Breast epithelium (tissue), 4 donors: ENCODE measurements at regions not wholly inside any gene's neighbourhood (a gene's known extent, or its start where the extent isn't known, plus 50 kb on each side); places are given as distances from the start of the nearest gene placed in this dataset.

Experiments used
- DNase-seq, 2 donors: peaks; one replicate each; pipeline ENCODE4 v3.0.0-alpha.2; 2019; ENCODE audit warnings: low spot score in 2 of 2
- H3K27ac ChIP-seq, 2 donors: fragments of 200-600 bp; sonication (generic) in 1 of 2; one replicate each; pipeline ENCODE4 v1.5.1; 2016 to 2019; ENCODE audit warnings: mild to moderate bottlenecking in 1 of 2
- H3K27me3 ChIP-seq, 2 donors: fragments of 200-600 bp; sonication (generic) in 1 of 2; one replicate each; pipeline versions ENCODE4 v1.5.1 to v1.6.0; 2017 to 2019; ENCODE audit warnings: control low read depth in 1 of 2, mild to moderate bottlenecking in 1 of 2
- H3K36me3 ChIP-seq: fragments of 200-600 bp; one replicate; pipeline ENCODE4 v1.5.1; 2019
- H3K4me1 ChIP-seq, 2 donors: fragments of 200-600 bp; sonication (generic); one replicate each; pipeline ENCODE4 v1.5.1; 2016 to 2019; ENCODE audit warnings: control low read depth in 1 of 2
- H3K4me3 ChIP-seq, 3 donors: fragments of 200-600 bp; sonication (generic); 1 replicate in 2 of 3; 2 replicates in 1 of 3; pipeline ENCODE4 v1.5.1; 2016 to 2019; ENCODE audit warnings: mild to moderate bottlenecking in 3 of 3, moderate library complexity in 2 of 3
- H3K9me3 ChIP-seq, 2 donors: fragments of 200-600 bp; sonication (generic) in 1 of 2; one replicate each; pipeline ENCODE4 v1.5.1; 2016 to 2019; ENCODE audit warnings: control low read depth in 1 of 2
- POLR2A ChIP-seq: fragments of 450-650 bp; IDR thresholded peaks from one replicate; pipeline ENCODE4 v1.6.1; 2016; ENCODE audit warnings: antibody characterized with exemption, mild to moderate bottlenecking, moderate library complexity
- POLR2AphosphoS5 ChIP-seq, 3 donors: sonication (generic); formaldehyde crosslinking; IDR thresholded peaks; one replicate each; pipeline ENCODE4 v1.6.1; 2017; ENCODE audit warnings: antibody characterized with exemption in 3 of 3
- intact Hi-C: fragments of 100-400 bp; cut with DNase I; formaldehyde crosslinking; loops from one replicate; pipeline ENCODE4 v1.15.1; 2023; ENCODE audit warnings: low total_unique reads
- TF ChIP-seq, protein P1 (sequence below), 3 donors: fragments of 450-650 bp; IDR thresholded peaks; one replicate each; pipeline ENCODE4 v1.5.1; 2016 to 2017; ENCODE audit warnings: antibody characterized with exemption in 3 of 3, mild to moderate bottlenecking in 3 of 3, moderate library complexity in 3 of 3

DNA sequence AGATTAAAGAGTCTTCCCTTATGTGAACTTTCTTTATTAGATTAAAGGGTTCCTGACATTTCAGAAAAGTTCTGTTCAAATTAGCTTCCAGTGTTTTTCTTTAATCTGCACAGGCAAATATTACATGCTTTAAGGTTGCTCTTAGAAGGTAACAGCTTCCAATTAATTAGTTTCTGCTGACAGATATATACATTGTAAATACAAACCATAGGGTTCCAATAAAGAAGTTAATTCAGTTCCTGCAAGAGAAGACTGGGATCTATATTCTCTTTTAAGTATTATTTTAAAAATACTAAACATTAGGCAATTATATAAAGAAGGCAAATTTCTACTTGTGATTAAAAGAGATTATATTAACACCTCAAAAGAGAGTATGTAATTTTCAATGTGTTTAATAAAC, 795.7 kb downstream of the MAT2B start:
- no peaks in the 10 kb centered on the region for H3K9me3 ChIP-seq
- H3K27me3 ChIP-seq: no peaks in the 10 kb centered on the region
- H3K4me1 ChIP-seq: no peaks in the 10 kb centered on the region
- no peak for TF ChIP-seq POLR2AphosphoS5 (IDR thresholded peaks at IDR 0.05)
- intact Hi-C loops: no loop called here
- no peak overlapping the region for H3K4me3 ChIP-seq
- no peak for DNase-seq
- no peak overlapping the region for H3K27ac ChIP-seq
- H3K36me3 ChIP-seq: no peaks in the 10 kb centered on the region

DNA sequence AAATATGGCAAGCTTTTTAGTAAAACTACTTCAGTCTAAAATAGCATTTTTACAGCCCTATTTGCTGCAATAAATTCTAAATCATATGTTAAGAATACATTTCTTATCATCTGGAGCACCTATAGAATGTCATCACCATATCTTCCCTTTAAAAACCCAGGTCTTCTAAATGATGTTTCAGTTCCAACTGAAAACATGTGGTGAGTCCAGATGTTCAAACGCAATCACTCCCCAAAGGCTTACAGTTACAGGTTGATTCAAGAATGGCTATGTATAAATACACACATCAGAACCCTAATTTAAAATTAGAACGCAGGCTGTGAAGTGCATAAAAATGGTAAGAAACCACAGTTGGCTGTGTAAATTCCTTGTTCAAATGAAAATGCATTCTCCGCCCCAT, 796.3 kb downstream of the MAT2B start:
- TF ChIP-seq POLR2AphosphoS5 (IDR thresholded peaks at IDR 0.05): no peak
- no peak for TF ChIP-seq POLR2A
- TF ChIP-seq, protein P1, sequence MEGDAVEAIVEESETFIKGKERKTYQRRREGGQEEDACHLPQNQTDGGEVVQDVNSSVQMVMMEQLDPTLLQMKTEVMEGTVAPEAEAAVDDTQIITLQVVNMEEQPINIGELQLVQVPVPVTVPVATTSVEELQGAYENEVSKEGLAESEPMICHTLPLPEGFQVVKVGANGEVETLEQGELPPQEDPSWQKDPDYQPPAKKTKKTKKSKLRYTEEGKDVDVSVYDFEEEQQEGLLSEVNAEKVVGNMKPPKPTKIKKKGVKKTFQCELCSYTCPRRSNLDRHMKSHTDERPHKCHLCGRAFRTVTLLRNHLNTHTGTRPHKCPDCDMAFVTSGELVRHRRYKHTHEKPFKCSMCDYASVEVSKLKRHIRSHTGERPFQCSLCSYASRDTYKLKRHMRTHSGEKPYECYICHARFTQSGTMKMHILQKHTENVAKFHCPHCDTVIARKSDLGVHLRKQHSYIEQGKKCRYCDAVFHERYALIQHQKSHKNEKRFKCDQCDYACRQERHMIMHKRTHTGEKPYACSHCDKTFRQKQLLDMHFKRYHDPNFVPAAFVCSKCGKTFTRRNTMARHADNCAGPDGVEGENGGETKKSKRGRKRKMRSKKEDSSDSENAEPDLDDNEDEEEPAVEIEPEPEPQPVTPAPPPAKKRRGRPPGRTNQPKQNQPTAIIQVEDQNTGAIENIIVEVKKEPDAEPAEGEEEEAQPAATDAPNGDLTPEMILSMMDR (IDR thresholded peaks at IDR 0.05): no peak
- H3K4me1 ChIP-seq: no peaks in the 10 kb centered on the region
- no peak overlapping the region for H3K27ac ChIP-seq
- H3K27me3 ChIP-seq: no peaks in the 10 kb centered on the region
- H3K4me3 ChIP-seq: no peak overlapping the region
- no peak for DNase-seq
- intact Hi-C loops: no loop called here
- H3K36me3 ChIP-seq: no peaks in the 10 kb centered on the region
- H3K9me3 ChIP-seq: no peaks in the 10 kb centered on the region

DNA sequence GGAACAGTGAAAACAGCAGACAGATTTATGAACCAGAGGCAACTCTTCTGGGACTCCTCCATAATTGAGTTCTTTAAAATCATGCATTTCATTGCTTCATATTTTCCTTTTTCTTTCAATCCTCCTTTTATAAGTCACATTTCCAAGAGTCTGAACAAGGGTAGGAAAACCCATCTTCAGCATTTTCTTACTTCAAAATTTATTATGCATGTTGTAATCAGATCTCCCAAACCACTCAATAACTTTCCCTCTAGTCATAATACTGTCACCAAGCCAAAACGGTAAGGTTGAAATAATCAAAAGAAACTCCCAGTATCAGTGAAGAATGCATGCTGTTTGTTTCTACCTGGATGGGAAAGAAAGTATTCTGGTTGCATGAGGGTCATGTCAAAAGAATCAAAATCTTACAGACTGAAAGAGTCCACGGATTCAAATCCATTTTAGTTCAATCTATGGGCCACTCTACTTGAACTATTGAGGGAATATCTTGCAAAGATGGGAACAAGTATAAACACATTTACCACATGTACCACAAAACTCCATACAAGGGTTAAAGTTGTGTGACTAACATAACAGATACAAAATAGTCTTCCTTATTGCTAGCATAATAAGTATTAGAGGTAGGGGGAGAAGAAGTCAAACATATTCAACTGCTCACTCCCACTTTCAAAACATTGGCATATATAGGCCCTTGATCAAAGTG, 797.3 kb downstream of the MAT2B start:
- intact Hi-C loops: no loop called here
- DNase-seq: no peak
- no peaks in the 10 kb centered on the region for H3K9me3 ChIP-seq
- no peaks in the 10 kb centered on the region for H3K27me3 ChIP-seq
- H3K27ac ChIP-seq: no peak overlapping the region
- TF ChIP-seq, protein P1 (IDR thresholded peaks at IDR 0.05): no peak
- TF ChIP-seq POLR2A (no peak), POLR2AphosphoS5 (IDR thresholded peaks at IDR 0.05) (no peak)
- no peaks in the 10 kb centered on the region for H3K36me3 ChIP-seq
- no peak overlapping the region for H3K4me3 ChIP-seq
- H3K4me1 ChIP-seq: no peaks in the 10 kb centered on the region

DNA sequence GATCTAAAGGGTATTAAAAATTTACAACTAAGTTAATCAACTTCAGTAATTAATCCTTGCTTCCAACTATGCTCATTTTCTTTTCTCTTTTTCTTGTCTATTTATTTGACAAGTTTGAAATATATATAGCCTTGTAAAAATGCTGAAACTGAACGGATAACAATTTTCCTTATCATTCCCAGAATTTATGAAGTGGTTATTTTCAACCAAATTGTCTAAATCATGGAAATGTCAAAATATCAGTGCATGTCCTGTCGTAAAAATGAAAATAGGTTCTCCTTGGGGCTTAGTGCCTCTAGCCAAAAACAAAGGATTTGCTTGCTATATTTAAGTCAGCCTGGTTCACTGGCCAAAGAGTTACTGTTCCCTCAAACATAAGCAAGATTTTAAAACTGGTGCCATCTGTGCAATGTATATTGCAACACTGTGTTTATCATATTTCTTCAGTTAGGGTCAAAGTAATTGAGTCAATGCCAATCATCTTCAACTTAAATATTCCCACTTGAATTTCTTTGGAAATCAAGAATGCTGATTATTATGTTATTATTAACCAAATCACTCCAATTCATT, 798.3 kb downstream of the MAT2B start:
- Histone ChIP-seq H3K4me3 (no peak overlapping the region), H3K27me3 (no peaks in the 10 kb centered on the region), H3K27ac (no peak overlapping the region), H3K9me3 (no peaks in the 10 kb centered on the region), H3K36me3 (no peaks in the 10 kb centered on the region), H3K4me1 (no peaks in the 10 kb centered on the region)
- no peak for TF ChIP-seq POLR2AphosphoS5 (IDR thresholded peaks at IDR 0.05)
- TF ChIP-seq POLR2A: no peak
- TF ChIP-seq, protein P1 (IDR thresholded peaks at IDR 0.05): no peak
- intact Hi-C loops: no loop called here
- DNase-seq: no peak

DNA sequence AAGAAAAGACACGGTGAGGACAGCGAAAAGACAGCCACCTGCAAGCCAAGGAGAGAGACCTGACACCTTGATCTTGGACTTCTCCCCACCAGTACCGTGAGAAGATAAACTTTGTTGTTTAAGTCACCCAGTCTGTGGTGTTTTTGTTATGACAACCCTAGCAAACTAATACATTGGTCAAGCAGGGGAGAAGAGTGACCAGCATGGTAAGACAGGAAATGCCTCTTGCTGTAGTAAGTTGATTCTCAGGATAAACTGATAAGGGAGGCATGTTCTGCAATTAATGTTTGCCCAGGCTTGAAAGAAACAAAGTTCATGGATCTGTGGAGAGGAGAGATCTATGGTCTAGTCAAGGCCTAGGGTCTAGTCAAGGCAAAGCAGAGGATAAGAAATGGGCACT, 801.2 kb downstream of the MAT2B start:
- intact Hi-C loops: no loop called here
- no peak for DNase-seq
- Histone ChIP-seq H3K36me3 (no peaks in the 10 kb centered on the region), H3K27ac (no peak overlapping the region), H3K9me3 (no peaks in the 10 kb centered on the region), H3K4me1 (no peaks in the 10 kb centered on the region), H3K27me3 (no peaks in the 10 kb centered on the region), H3K4me3 (no peak overlapping the region)
- TF ChIP-seq POLR2A (no peak), POLR2AphosphoS5 (IDR thresholded peaks at IDR 0.05) (no peak)
- TF ChIP-seq, protein P1 (IDR thresholded peaks at IDR 0.05): no peak
